ENCODE measurements at regions not wholly inside any gene's neighbourhood (a gene's known extent, or its start where the extent isn't known, plus 50 kb on each side); places are given as distances from the start of the nearest gene placed in this dataset.

GRCh38 chr15:35721751-35722150 is 175.8 kb upstream of the DPH6 start:
- no peak for TF ChIP-seq POLR2A (IDR thresholded peaks at IDR 0.05)
- TF ChIP-seq, protein P1, sequence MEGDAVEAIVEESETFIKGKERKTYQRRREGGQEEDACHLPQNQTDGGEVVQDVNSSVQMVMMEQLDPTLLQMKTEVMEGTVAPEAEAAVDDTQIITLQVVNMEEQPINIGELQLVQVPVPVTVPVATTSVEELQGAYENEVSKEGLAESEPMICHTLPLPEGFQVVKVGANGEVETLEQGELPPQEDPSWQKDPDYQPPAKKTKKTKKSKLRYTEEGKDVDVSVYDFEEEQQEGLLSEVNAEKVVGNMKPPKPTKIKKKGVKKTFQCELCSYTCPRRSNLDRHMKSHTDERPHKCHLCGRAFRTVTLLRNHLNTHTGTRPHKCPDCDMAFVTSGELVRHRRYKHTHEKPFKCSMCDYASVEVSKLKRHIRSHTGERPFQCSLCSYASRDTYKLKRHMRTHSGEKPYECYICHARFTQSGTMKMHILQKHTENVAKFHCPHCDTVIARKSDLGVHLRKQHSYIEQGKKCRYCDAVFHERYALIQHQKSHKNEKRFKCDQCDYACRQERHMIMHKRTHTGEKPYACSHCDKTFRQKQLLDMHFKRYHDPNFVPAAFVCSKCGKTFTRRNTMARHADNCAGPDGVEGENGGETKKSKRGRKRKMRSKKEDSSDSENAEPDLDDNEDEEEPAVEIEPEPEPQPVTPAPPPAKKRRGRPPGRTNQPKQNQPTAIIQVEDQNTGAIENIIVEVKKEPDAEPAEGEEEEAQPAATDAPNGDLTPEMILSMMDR (IDR thresholded peaks at IDR 0.05) = no peak

Data from vagina (tissue), 2 donors.